DND-41 (cell line): ENCODE measurements at regions not wholly inside any gene's neighbourhood (a gene's known extent, or its start where the extent isn't known, plus 50 kb on each side); places are given as distances from the start of the nearest gene placed in this dataset.

Experiments used
- ATAC-seq: fragments of 200-7000 bp; cut with Tn5 transposase; 3 replicates; pipeline ENCODE4 v1.9.1; 2021; ENCODE audit warnings: low read depth; ENCODE audit not compliant: insufficient read depth
- DNase-seq: peaks from one replicate; pipeline ENCODE4 v3.0.0-alpha.2; 2020
- H2AFZ ChIP-seq: 2 replicates; pipeline ENCODE4 v1.6.0; 2012; ENCODE audit warnings: low read depth, low read length
- H3K27ac ChIP-seq: 2 replicates; pipeline ENCODE4 v1.5.1; 2012; ENCODE audit warnings: low read length, inconsistent platforms
- H3K27me3 ChIP-seq: fragments of 200-600 bp; sonication (generic); 2 replicates; pipeline ENCODE4 v1.6.0; 2012; ENCODE audit warnings: low read length, mild to moderate bottlenecking, inconsistent platforms; ENCODE audit not compliant: insufficient read depth, poor library complexity
- H3K36me3 ChIP-seq: 2 replicates; pipeline ENCODE4 v1.5.1; 2012; ENCODE audit warnings: low read length, inconsistent platforms; ENCODE audit not compliant: insufficient read depth
- H3K4me1 ChIP-seq: 2 replicates; pipeline ENCODE4 v1.5.1; 2012; ENCODE audit warnings: mild to moderate bottlenecking, low read length; ENCODE audit not compliant: insufficient read depth
- H3K4me2 ChIP-seq: 2 replicates; pipeline ENCODE4 v1.6.0; 2012; ENCODE audit warnings: mild to moderate bottlenecking, moderate library complexity, low read length, inconsistent platforms; ENCODE audit not compliant: insufficient read depth
- H3K4me3 ChIP-seq, 2 experiments: fragments of 200-600 bp in 1 of 2; shearing (Covaris generic) in 1 of 2; 2 replicates each; pipeline ENCODE4 v1.5.1; 2012 to 2016; ENCODE audit warnings: inconsistent platforms in 2 of 2, low read length in 2 of 2, mild to moderate bottlenecking in 2 of 2, low read depth in 1 of 2, moderate library complexity in 1 of 2
- H3K79me2 ChIP-seq: 2 replicates; pipeline ENCODE4 v1.6.0; 2012; ENCODE audit warnings: low read length, inconsistent platforms; ENCODE audit not compliant: insufficient read depth
- H3K9ac ChIP-seq: 2 replicates; pipeline ENCODE4 v1.6.0; 2012; ENCODE audit warnings: low read depth, mild to moderate bottlenecking, inconsistent platforms, low read length, moderate library complexity
- H3K9me3 ChIP-seq: 2 replicates; pipeline ENCODE4 v1.5.1; 2012; ENCODE audit warnings: low read length, moderate library complexity, mild to moderate bottlenecking, inconsistent platforms; ENCODE audit not compliant: insufficient read depth, severe bottlenecking
- H4K20me1 ChIP-seq: 2 replicates; pipeline ENCODE4 v1.6.0; 2012; ENCODE audit warnings: low read length; ENCODE audit not compliant: insufficient read depth
- CTCF ChIP-seq: IDR thresholded peaks from 2 replicates; pipeline ENCODE4 v1.5.1; 2012; ENCODE audit warnings: borderline replicate concordance, low read length, moderate library complexity, mild to moderate bottlenecking; ENCODE audit not compliant: poor library complexity, severe bottlenecking; ENCODE audit errors: extremely low read depth
- EZH2 ChIP-seq: IDR thresholded peaks from 3 replicates; pipeline ENCODE4 v1.6.1; 2012; ENCODE audit warnings: borderline replicate concordance, low read depth, mild to moderate bottlenecking, moderate library complexity, low read length, inconsistent platforms; ENCODE audit not compliant: severe bottlenecking

GRCh38 chr6:134844120-134844519 is 105.8 kb downstream of the ALDH8A1 start:
- ATAC-seq (no peak), DNase-seq (no peak)
- no peaks in the 10 kb centered on the region for H3K79me2 ChIP-seq
- no peaks in the 10 kb centered on the region for H3K4me1 ChIP-seq
- no peaks in the 10 kb centered on the region for H4K20me1 ChIP-seq
- H3K27ac ChIP-seq: no peak overlapping the region
- no peak overlapping the region for H3K4me2 ChIP-seq
- no peaks in the 10 kb centered on the region for H3K9me3 ChIP-seq
- H2AFZ ChIP-seq: no peak overlapping the region
- H3K27me3 ChIP-seq: no peaks in the 10 kb centered on the region
- H3K4me3 ChIP-seq: no peak overlapping the region
- no peak for TF ChIP-seq CTCF
- no peak for TF ChIP-seq EZH2
- no peaks in the 10 kb centered on the region for H3K36me3 ChIP-seq
- H3K9ac ChIP-seq: no peak overlapping the region

GRCh38 chr6:134840086-134840867 is 109.6 kb downstream of the ALDH8A1 start:
- Histone ChIP-seq H3K9ac (no peak overlapping the region), H4K20me1 (no peaks in the 10 kb centered on the region), H3K4me3 (no peak overlapping the region), H3K9me3 (no peaks in the 10 kb centered on the region), H3K27me3 (peaks cover 3% of the 10 kb centered on the region), H2AFZ (no peak overlapping the region), H3K79me2 (no peaks in the 10 kb centered on the region), H3K27ac (no peak overlapping the region), H3K4me2 (no peak overlapping the region), H3K4me1 (no peaks in the 10 kb centered on the region), H3K36me3 (no peaks in the 10 kb centered on the region)
- DNase-seq (no peak), ATAC-seq (no peak)
- TF ChIP-seq EZH2 (no peak), CTCF (no peak)

GRCh38 chr6:134835993-134836392 is 113.9 kb downstream of the ALDH8A1 start:
- no peak for ATAC-seq
- Histone ChIP-seq H3K4me2 (no peak overlapping the region), H3K4me3 (no peak overlapping the region), H3K27ac (no peak overlapping the region), H2AFZ (no peak overlapping the region), H3K4me1 (no peaks in the 10 kb centered on the region), H3K9ac (no peak overlapping the region), H4K20me1 (no peaks in the 10 kb centered on the region), H3K27me3 (peaks cover 3% of the 10 kb centered on the region), H3K9me3 (no peaks in the 10 kb centered on the region), H3K36me3 (no peaks in the 10 kb centered on the region), H3K79me2 (no peaks in the 10 kb centered on the region)
- TF ChIP-seq CTCF (no peak), EZH2 (no peak)
- DNase-seq: no peak
